ENCODE measurements at regions not wholly inside any gene's neighbourhood (a gene's known extent, or its start where the extent isn't known, plus 50 kb on each side); places are given as distances from the start of the nearest gene placed in this dataset.

DNA sequence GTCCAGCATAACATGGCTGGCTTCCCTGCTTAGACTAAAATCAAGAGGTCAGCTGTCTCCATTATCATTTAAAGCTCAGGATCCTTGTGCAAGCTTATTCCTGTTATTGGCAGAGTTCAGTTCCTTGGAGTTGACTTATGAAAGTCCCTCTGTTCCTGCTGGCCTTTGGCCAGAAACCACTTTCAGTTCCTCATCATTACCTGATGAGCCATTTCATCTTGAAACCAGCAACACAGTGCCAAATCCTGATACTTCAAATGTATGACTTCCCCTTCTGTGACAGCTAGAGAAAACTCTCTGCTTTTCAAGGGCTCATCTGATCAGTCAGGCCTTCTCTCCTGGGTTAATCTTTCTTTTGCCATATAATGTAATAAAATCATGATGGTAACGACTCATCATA is 110.6 kb upstream of the FSTL5 start:
- DNase-seq (ENCODE audit: low read depth, low spot score): peak; percentile 18
- H3K27ac ChIP-seq: peak overlapping the region; percentile 21

DNA sequence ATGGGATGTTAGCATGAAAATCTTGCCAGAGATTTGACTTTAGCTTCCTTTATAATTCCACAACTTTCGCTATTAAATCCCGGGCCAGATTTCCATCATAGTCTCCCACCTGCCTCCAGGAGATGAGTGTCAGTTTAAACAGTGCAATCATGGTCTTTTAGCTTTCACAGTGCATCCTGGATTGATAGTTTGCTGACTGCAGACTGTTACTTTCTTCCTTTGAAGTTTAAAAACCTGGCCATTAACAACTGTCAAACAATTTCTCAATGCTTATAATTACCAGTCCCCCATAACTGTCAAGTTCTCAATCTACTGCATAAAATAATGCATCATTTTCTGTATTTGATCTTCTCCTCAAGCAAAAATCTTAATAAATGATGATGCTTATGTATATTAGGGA is 108.4 kb upstream of the FSTL5 start:
- no peak for DNase-seq (ENCODE audit: low read depth, low spot score)
- no peak overlapping the region for H3K27ac ChIP-seq

DNA sequence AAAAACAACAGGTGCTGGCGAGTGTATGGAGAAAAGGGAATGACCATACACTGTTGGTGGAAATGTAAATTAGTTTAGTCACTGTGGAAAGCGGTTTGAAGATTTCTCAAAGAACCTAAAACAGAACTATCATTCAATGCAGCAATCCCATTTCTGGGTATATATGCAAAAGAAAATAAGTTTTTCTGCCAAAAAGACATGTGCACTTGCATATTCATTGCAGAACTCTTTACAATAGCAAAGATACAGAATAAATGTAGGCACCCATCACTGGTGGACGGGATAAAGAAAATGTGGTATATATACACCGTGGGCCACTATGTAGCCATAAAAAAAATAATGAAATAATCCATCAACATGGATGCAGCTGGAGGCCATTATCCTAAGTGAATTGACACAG is 105.1 kb upstream of the FSTL5 start:
- H3K27ac ChIP-seq: no peak overlapping the region

DNA sequence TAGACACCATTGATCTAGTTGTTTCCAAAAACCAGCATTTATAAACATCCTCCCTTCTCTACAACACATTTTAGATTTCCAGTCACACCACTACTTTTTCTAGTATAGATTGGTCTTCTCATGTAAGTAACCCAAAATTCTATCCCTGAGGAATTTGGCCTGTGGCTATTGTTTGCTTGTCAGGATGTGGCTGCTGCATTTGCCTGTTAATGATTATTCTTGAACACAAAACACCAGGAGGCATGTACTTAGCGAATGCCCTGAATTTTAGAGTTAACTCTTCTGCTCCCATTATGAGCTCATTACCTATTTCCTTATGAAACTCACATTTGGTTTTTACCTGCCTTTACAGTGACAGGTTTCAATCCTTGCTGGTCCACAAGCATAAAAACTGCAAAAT is 102.0 kb upstream of the FSTL5 start:
- H3K27ac ChIP-seq: no peak overlapping the region
- no peak for DNase-seq (ENCODE audit: low read depth, low spot score)

More for the DNA sequence above, 105.1 kb upstream of the FSTL5 start:
- no peak for DNase-seq (ENCODE audit: low read depth, low spot score)

DNA sequence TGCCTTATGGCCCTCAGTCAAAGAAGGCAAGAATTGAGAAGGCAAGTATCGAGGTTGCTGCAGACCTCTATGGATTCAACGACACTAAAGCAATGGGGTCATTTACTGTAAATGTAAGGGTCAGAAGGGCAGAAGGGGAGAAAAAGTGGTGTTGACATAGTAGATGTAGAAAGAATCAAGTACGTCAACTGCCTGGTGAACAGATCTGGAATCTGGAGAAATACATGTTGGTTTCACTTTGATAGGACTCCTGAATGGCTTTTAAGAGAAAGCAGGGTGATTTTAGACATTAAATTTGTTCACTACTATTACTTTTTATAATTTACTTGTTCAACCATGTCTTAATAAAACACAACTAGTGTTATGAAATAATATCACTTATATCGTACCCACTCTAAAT is 81.3 kb upstream of the FSTL5 start:
- H3K27ac ChIP-seq: no peak overlapping the region
- DNase-seq (ENCODE audit: low read depth, low spot score): no peak

DNA sequence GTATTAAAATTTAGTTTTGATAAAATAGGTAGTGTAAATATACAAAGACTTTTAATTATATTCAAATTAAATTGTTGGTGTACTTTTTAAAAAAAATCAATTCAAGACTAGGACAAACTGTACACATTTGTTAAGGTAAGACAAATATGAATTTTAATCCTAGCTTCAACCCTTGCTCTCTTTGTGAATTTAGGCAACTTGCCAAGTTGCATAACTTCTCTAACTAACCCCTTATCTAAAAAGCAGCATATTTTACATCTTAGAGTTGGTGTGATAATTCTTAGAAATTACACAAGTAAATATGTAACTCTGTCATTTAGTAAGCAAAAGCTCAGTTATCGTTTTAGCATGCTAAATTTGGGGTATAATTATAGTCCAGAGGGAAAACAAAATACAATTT is 78.1 kb upstream of the FSTL5 start:
- no peak overlapping the region for H3K27ac ChIP-seq
- no peak for DNase-seq (ENCODE audit: low read depth, low spot score)

DNA sequence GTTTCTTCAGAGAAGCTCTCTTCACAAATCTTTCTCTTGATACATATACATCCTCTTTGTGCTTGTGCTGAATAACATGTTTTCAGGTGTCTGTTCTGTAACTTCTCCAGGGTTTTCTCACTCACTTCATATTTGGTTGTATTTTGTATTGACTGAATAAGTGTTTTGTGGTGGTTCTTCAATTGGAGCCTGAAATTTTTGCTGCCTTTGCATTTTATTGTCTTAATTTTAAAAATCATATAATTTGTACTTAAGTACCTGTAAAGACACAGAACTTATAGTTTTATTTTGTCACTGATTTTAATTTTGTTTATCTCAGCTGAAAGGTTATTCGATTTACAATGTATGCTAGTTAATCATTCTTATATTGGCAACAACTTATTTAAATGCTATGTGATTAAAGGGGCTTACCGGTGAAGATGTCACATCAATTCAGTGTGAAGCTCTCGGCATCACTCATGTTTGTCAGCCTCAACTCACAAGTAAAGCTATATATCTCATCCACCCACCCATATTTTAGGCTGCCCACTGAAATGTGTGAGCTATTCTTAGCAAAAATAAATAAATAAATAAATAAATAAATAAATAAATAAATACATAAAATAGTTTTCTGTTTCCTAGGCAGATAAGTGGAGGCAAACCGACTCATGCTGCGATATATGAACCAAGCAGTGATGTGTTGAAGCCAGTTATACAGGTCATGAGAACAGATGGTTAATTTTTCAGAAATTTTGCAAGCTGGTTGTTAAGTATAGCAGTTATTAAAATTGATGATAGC is 76.4 kb upstream of the FSTL5 start:
- no peak for DNase-seq (ENCODE audit: low read depth, low spot score)
- H3K27ac ChIP-seq: no peak overlapping the region

DNA sequence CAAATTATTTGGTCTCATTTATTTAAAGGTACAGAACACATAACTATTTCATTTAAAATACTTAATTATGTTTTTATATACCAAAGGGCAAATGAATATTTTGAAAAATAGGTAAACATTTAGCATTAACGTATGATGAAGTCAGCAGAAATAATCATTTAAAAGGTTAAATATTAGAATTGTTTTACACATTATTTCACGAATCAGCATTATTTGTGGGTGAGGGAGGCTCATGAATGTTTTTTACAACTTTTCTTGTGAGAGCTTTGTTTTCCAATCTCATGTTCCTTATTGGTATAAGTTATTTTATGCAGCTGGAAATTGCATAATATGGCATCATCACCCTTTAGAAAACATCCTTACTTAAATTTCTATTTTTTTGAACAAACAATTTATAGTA is 73.9 kb upstream of the FSTL5 start:
- H3K27ac ChIP-seq: no peak overlapping the region
- DNase-seq (ENCODE audit: low read depth, low spot score): no peak

DNA sequence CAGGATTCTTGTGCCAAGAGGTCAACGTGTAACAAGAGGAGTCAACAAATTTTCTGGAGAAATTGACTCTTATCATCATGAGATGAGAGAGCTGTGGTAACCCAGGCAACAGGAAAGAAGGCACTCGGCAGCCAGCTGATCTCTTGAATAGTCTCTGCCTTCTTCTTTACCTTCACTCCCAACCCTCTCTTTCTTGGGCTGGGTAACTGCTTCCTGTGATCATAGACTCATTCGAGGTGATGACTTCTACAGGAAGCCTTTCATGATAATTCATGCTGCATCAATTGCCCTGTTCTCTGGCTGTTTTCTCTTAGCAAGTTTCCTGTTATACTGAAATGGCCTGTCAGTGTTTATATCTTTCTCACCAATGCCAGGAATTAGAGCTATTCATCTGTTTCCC is 70.8 kb upstream of the FSTL5 start:
- no peak for DNase-seq (ENCODE audit: low read depth, low spot score)
- H3K27ac ChIP-seq: no peak overlapping the region

DNA sequence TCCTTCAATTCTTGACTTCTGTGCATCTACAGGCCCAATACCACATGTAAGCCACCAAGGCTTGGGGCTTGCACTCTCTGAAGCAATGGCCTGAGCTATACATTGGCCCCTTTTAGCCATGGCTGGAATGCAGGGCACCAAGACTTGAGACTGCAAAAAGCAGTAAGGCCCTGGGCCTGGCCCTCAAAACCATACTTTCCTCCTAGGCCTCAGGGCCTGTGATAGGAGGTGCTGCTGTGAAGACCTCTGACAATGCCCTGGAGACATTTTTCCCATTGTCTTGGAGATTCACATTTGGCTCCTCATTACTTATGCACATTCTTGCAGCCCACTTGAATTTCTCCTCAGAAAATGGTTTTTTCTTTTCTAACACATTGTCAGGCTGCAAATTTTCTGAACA is 68.5 kb upstream of the FSTL5 start:
- DNase-seq (ENCODE audit: low read depth, low spot score): no peak
- no peak overlapping the region for H3K27ac ChIP-seq

DNA sequence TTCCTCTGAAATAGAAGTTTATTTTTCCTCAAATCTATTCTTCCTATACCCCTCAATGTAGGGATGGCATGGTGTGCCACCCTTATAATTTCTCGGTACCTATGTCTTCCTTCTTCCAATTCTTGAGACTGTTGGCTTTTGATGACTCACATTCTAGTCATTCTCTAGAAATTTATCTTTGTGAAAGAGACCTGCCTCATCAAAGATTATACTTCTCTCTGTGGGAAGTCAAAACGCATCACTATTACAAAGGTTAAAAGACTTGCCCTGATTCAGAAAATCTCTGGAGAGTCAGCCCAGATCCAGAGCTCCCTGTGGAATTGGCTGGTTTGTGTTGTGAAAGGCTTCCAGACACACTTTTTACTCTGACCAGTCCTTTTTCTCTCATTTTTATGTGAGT is 65.9 kb upstream of the FSTL5 start:
- DNase-seq (ENCODE audit: low read depth, low spot score): no peak
- H3K27ac ChIP-seq: no peak overlapping the region

DNA sequence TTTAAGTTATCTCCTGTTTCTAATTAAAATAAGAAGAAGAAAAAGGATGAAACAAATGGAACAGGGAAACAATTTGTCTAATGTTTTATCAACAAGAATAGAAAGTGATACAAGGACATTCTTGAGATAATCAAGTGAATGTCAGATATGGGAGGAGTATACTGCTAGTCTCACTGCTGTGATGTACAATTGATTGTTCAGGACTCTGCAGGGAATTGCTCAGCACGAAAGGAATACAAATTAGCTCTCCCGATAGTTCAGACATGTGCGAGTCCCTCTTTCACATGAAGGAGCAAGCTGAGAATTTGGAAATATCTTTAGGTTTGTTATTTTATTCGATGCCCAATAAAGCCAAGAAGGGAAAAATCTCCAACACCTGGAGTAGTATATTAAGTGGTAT is 57.3 kb upstream of the FSTL5 start:
- no peak for DNase-seq (ENCODE audit: low read depth, low spot score)
- no peak overlapping the region for H3K27ac ChIP-seq
